HCT116 (cell line): ENCODE measurements at regions not wholly inside any gene's neighbourhood (a gene's known extent, or its start where the extent isn't known, plus 50 kb on each side); places are given as distances from the start of the nearest gene placed in this dataset.

Experiments used
- RAD21 ChIP-seq: IDR thresholded peaks from 2 replicates; pipeline ENCODE4 v1.6.1; 2012; ENCODE audit warnings: low read depth, mild to moderate bottlenecking
- TF ChIP-seq, protein P1 (sequence below), 3 experiments: fragments of 200-600 bp in 1 of 3; sonication (generic) in 1 of 3; IDR thresholded peaks in 2 of 3; conservative IDR thresholded peaks in 1 of 3; 2 replicates each; pipeline ENCODE4 v1.5.1; 2012 to 2017; ENCODE audit warnings: low read depth in 2 of 3, low read length in 2 of 3, antibody characterized with exemption in 1 of 3, borderline replicate concordance in 1 of 3, control low read depth in 1 of 3, mild to moderate bottlenecking in 1 of 3, mixed read lengths in 1 of 3, mixed run types in 1 of 3, moderate library complexity in 1 of 3; ENCODE audit not compliant: insufficient read depth in 1 of 3

DNA sequence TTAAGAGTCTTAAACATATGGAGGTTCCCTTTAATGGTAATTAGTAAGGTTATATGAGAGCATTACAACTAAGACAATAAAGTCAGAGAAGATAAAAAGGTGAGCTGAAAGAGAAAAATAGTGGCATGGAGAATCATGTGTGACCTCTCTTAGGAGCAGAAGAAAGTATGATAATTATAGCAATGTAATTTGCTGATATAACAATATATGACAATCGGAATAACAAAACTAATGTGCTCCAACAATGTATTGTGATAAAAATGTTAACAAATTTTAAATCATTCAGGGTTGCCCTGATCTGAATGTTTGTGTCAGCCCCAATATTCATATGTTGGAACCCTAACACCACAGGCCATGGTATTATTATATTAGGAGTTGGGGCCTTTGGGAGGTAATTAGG is 269.6 kb upstream of the PPFIA2 start:
- no peak for TF ChIP-seq RAD21
- TF ChIP-seq, protein P1, sequence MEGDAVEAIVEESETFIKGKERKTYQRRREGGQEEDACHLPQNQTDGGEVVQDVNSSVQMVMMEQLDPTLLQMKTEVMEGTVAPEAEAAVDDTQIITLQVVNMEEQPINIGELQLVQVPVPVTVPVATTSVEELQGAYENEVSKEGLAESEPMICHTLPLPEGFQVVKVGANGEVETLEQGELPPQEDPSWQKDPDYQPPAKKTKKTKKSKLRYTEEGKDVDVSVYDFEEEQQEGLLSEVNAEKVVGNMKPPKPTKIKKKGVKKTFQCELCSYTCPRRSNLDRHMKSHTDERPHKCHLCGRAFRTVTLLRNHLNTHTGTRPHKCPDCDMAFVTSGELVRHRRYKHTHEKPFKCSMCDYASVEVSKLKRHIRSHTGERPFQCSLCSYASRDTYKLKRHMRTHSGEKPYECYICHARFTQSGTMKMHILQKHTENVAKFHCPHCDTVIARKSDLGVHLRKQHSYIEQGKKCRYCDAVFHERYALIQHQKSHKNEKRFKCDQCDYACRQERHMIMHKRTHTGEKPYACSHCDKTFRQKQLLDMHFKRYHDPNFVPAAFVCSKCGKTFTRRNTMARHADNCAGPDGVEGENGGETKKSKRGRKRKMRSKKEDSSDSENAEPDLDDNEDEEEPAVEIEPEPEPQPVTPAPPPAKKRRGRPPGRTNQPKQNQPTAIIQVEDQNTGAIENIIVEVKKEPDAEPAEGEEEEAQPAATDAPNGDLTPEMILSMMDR (IDR thresholded peaks at IDR 0.05 in 2 of 3, conservative IDR thresholded peaks at IDR 0.05 in 1 of 3; ENCODE audit: borderline replicate concordance in 1 of 3, insufficient read depth in 1 of 3, low read depth in 2 of 3, low read length in 2 of 3): no peak
